HG02610 (cell line): ENCODE measurements at regions not wholly inside any gene's neighbourhood (a gene's known extent, or its start where the extent isn't known, plus 50 kb on each side); places are given as distances from the start of the nearest gene placed in this dataset.

ENCODE experiments used
- ATAC-seq: cut with Tn5 transposase; IDR thresholded peaks from one replicate; pipeline ENCODE4 v1.9.1; 2021; ENCODE audit warnings: mild to moderate bottlenecking, moderate library complexity; ENCODE audit not compliant: unreplicated experiment

DNA sequence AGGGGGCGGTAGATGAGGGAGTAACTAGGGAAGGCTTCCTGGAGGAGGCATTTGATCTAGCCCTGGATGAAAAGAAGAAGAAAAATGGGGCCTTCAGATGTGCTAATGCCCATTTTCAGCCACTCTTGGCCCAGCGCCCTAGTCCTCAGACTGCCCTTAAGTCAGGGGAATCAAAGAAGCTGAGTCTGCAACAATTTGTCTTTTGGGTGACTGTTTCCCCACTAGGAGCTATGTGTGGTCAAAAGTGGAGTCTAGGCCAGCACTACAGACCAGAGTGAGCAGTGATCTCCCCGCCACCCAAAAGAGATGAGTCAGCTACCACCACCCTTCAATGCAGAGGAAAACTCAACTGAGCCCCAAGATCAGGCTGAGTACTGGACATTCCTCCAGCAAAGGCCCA lies 542.1 kb downstream of the BNC2 start:
- no peak for ATAC-seq

DNA sequence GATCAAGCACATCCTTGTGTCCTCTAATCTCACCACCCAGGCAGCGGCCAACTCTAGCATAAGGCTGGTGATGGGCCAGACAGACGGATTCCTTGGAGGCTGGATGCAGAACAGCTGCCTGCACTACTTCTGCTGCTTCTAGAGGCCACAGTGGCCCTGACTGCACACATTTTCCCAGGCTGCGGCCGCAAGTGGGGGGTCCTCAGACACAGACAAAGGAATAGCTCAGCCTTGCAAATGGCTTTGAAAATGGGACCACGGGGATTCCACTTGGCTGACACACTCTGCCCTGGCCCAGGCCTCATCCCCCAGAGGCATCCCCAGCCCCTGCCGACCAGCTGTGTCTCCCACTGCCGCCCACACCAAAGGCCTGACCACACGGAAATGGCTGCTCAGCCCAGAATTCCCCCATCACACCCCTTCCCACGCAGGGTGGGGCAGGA lies 540.8 kb downstream of the BNC2 start:
- no peak for ATAC-seq

DNA sequence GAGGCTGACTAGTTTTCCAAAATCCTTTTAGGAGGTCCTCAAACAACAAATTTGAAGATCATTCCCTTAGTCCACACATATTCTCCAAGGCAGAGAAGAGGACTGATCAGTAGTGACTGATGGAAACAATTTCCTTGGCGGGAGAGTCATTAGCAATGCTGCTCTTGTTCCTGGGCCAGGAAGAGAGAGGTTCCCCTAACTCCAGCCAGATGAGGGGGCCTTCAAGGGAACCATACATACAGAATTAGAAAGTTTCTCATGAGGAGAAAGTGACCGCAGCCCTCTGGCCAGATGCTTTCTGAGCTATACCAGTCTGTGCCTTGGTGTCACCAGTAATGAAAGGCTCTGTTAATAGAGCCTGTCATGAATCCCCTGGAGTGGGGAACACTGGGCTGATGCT lies 539.4 kb downstream of the BNC2 start:
- no peak for ATAC-seq

DNA sequence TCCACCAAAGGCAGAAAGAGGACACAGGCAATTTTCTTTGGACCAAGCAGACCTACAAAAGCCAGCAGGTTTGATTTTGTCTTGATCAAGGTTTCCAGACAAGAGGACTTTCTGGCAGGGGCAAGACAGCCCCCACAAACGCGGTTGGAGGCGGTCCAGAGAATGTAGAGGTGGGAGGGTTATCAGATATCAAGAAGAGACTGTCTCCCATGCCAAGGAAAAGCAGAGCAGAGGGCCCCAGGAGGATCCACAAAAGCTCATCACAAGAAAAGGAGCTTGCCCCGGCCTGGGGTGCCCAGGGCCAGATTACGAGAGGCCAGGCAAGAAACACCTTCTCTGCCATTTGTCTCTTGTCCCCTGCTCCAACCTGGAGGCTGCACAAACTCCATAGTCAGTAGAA lies 538.9 kb downstream of the BNC2 start:
- ATAC-seq, result no peak

DNA sequence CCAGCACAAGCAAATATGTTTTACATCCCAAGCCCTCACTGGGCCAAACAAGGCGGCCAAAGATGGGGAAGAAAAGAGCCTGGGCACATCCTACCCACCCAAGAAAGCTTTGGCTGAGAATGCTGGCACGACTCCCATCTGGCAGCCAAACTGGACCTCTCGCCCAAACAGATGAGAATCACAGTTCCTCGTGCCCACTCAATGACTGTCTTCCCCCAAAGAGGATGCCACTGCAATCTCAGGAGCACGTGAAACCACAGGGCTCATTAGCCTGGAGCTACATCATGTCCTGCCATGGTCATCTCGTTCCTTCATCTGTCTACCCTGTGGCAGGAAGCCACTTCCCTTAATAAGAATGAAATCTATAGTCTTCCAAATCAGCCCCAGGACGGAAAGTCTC lies 536.8 kb downstream of the BNC2 start:
- no peak for ATAC-seq

DNA sequence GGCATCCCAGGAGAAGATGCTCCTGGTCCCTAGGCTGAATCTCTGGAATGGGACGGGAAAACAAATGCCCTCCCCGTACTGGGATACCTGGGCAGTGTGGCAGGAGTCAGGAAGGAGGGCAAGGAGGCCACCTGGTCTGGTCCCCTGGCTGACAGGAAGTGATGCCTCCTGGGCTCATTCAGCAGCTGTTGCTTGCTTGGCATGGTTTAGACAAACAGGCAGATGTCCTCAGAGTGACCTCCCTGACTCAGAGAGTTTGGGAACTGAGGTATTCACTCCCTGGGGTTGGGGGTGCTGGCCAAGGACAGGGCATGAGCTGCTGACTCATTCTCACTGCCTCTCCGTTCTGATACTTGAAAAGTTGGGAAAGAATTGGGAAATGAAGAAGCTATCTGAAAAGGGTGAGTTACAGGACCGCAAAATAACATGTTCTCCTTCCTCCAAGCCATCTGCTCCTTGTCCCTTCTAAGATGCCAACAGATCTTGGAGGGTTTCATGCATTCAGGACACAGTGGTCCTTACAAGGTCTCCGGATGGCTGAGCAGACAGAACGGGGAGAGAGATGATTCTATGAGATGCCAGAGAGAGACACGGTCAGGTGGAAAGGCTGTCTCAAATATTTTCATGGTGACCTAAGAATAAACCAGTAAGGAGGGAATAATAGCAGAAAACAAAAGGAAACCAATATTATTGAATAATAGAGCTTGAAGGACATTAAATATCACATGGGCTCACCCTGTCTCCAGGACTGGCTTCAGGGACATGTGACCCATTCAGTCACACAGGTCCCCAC lies 534.5 kb downstream of the BNC2 start:
- ATAC-seq, result no peak

DNA sequence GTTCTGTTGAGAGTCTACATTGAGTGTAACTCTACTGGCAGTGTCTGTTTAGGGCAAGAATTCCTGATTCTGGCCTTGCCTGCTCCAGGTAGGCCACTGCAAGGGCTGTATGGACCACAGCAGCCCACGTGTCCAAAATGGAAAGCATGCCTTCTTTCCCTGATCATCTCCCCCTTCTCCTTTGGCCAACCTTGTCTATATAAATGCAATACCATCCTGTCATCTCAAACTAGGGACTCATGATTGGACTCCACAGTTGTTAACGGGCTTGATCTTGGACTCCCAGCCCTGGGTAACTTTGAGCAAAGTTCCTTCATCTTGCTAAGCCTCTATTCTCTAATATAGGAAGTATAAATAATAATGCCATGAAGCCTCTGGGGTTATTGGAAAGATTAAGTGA lies 533.6 kb downstream of the BNC2 start:
- ATAC-seq, result no peak

DNA sequence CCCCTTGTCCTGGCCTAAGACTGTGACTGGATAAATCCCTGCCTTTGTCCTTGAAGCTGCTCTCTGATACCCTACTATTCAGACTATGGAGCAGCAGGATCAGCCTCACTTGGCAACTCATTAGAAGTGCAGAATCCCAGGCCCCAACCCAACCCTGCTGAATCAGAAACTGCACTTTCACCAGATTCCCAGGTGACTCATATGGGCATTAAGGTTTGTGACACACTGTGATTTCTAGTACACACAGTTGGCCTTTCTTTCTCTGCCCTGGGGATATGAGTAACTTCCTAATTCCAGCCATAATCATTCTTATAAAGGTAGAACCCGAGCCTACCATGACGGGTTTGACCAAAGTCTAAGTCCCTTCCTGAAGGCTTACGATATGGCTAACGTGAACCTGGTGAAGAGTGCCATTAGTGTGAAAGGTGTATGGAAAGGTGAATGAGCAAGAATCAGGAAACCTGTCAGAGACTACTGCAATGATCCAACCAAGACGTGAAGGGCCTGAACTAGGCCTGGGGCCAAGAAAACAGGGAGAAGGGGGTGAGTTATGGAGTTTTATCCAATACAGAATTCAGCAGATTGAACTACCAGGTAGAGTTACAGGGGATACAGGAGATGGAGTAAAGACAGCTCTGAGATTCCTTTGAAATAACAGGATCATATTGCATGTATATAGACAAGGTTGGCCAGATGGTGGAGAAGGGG lies 533.0 kb downstream of the BNC2 start:
- no peak for ATAC-seq

DNA sequence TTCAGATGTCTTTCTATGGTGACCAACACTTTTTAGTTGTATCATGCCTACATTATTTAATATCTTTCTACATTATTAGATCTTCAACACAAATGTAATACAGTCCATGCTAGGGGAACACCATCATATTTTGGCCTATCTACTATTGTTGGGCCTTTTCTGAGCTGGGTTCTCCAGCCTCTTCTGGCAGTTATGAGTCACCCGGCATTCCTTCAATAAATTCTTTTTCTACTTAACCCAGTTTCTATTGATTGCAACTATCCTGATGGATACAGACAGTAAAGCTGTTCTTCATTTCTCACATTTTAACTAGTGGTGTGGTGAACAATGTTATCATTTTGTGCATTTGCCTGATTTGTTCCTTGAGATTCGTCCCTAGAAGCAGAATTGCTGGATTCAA lies 529.3 kb downstream of the BNC2 start:
- no peak for ATAC-seq

DNA sequence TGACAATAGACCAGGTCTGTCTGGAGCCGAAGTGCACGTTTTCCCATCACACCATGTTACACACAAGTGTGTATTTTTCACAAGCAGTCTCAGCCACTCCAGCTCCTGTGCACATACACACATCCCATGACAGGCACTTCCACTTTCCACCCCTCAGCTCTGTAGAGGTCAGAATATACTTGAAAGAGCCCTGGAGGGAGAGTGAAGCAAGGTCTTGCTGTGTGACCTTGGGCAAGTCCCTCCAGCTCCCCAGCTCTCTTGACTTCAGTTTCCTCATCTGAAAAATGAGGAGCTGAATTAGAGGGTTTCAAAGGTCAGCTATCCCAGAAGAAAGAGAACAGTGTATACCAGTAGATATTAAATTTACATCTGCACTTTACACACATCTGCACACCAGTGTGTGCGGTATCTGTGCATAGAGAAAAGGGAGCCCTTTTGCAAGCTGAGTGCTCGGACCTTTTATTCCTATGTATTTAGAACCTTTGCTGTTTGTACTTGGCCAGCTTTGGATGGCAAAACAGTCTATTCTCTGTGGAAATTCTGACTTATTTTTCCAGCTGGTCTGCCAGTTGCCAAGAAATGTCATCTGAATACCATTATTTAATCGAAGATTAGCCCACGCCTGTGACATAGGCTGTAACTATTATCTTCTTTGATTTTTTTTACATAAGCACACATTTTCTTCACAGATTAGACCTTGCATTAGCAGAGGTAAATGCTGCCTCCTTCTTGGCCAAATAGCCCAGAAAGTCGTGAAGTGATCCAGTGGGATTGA lies 528.0 kb downstream of the BNC2 start:
- no peak for ATAC-seq

DNA sequence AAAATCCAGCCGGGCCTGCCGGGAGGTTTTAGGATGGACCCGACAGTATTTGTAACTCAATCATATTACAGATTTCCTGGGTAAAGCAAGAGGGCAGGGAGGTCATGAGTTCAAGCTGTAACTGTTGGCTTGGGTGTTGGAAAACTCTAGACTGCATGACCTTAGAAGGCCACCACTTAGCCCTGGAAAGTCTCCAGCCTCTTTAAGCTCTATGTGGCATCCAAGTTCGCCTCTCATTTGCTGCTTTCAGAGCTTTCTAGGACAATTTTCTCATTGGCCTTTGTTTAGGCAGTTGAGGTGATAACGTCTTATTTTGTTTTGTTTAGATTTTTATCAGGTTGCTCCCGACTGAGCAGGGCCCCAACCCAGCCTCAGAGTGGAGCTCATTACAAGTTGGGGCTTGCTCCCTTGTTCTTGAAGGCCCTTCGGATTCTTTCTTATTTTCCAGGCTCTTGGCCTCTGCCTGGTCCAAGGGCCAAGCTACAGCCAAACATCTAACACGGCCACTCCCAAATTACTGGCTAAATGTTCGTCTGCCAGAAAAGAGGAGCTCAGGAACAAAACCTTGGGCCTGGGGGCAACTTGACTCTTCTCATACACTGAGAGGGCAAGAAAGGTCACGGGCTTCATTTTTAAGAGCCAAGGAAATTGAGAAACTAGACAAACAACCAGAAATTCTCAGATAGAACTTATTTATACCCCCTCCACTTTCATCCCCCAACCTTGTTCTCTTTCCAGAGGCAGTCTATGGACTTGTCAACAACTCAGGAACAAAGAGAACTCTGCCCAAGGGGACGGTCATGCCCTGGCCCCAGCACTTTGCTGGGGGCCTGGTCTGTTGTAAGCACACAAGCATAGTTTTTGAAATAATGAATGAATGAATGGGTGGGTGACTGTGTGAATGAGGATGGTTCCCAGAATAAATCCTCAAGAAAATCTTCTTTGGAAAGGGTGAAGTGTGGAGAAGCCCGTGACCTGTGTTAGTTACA lies 526.9 kb downstream of the BNC2 start:
- no peak for ATAC-seq

DNA sequence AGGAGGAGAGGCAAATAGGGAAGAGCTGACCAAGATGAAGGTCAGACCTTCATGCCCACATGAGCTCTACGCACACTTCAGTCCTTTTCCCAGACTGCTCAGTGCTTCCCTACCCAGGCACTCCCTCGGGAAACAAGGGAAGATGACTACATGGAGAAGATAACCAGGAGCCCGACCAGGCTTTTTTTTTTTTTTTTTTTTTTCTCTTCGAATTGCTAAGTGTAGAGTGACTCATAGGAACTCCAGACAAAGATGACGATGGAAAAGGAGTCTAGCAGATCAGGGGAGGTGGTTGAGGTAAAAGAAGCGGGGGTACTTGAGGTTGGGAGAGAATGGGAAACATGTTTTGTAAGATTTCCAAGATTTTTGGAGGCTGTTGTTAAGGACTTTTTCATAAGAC lies 526.1 kb downstream of the BNC2 start:
- ATAC-seq, result no peak

DNA sequence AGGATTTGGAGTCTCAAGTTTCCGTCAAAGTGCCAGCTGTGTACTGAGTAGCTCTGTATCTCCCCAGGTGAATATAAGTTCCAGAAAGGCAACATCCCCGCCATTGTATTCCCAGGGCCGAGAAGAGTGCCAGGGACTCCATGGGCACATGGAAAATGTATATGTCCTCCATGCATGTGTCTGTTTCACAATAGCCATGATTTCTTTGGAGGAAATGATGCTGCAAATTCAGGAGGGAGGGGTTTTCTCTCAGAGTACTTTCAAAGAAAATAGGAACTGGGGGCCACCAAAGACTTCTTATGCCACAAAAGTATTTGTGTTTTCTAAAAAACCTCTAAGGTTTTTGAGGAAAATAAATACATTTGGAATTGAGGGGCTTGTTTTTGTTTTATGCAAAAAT lies 524.6 kb downstream of the BNC2 start:
- ATAC-seq, result no peak

DNA sequence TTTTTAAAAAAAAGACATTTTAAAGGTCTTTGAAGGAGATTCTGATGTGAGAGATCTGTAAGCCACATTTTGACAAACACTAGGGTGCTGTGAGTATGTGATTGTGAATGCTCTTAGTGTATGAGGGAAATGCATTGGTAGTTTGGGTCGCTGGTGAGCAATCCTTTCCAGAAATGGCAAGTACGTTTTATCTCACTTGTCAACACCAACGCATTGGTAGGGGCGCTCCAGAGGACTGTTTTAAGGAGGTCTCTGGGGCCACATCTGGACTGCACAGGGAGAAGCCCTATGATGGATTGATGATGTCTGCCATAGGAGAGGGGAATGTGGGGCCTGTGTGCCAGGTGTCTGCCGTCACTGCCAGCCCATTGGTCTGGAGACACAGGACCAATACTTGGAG lies 522.6 kb downstream of the BNC2 start:
- no peak for ATAC-seq

DNA sequence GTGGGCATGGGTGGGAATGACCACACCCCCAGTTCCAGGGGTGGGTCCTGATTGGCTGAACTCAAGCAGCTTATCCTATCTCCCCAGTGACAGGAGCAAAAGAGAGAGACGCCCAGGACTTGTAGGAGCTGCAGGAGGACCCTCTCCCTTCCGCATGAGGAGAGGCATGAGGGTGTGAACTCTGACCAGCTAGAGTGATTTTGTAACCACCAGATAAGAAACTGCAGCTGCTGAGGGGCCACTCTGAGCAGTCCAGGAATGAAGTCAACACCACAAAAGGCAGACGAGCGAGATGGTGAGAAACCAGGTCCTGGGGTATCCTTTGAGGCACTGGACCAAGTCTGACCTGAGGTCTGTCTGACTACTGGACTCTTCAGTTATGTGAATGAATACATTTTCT lies 521.9 kb downstream of the BNC2 start:
- no peak for ATAC-seq

DNA sequence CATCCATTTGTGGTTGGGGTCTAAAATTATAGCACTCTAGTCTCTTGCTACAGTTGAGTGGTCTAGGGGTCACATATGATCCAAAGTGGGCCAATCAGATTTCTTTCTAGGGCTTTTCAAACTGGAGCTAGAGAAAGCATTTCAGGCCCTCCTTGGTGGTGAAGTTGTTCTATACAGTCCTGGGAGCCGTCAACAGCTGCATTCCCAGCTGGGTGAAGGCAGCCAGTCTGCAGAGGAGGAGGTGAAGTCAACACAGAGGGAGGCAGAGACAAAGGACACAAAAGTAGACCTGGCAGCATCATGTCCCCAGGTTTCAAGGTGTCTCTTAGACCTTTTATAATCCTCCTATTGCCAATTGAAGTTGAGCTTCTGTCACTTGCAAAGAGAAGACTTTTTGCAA lies 518.2 kb downstream of the BNC2 start:
- no peak for ATAC-seq

DNA sequence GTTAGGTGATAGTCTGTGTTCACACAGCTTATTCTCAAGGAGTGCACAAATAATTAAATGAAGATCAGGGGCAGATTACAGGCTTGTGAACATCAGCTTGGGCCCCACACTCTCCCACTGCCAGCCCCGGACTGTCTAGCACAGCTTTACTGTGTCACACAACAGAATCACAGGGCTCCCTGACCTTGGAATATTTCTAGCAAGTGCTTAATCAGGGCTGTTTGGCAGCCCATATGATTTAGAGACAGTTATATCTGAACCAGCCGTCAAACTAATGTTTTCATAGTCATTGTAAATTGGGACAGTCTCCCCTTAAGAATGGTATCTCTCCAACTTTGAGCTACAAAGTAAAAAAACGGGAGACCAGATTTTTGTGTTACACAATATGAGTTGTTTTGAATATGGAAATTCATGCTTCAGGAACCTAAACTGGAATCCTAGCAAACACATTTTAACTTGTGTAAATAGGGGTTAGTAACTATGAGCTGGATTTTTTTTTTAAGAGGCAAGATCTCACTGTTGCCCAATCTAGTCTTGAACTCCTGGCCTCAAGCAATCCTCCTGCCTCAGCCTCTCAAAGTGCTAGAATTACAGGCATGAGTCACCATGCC lies 517.6 kb downstream of the BNC2 start:
- ATAC-seq, result no peak

DNA sequence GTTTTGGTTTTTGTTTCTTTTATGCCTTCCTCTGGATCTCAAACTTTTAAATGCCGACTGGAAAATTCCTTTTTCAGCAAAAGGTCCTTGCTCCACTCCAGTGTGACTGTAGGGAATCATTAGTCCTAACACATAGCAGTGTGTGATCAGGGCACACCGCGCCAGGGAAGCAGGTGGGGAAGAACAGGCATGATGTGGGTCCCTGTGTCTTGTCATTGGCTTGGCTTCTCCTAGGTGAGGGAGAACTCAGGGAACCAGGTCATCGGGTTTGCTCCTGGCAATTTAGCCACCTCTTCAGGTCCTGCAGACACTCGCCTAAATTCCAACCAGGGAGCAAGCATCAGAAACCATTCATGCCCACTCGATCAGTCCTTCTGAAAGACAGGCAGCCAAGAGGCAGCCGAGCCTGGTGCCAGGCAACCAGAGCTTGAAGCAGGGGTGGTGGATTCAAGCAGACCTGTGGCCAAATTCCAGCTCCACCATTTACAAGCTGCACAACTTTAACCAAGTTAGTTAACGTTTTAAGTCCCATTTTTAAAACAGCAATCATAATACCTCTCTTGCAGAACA lies 514.2 kb downstream of the BNC2 start:
- no peak for ATAC-seq

DNA sequence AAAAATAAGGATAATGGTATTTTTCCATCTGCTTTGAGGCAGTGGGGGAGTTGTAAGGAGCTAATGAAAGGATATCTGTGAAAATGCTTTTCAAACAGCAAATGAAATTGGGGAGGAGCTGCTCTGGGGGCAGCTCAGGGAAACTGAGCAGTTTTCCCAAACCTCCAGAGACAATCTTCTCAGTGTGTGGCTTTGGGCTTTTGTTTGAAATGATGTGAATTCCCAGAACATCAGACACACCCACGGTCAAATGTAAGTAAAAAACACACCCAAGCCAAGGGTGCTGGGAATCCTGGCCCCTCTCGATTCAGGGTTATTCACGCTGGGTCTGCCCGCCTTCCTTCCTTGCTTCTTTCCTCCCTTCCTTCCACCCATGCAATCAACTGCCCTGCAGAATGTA lies 512.6 kb downstream of the BNC2 start:
- ATAC-seq, result no peak

DNA sequence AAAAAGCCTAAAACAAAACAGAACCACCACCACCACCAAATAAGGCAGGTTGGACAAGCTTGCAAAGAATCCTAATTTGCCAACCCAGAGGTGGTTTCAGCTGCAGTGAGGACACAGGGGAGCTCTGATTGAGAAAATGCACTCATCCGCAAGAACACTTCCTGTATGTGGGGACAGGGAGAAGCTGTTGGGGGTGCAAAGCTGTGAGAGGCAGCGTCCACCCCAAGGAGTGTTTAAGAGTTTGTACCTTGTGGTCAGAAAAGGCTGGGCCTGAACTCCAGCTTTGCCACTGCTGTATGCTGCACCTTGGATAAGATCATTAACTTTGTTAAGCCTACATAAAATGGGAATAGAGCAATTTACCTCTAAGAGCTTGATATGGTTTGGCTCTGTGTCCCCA lies 511.7 kb downstream of the BNC2 start:
- no peak for ATAC-seq
